Thyroid gland (tissue), 4 donors: ENCODE measurements at regions not wholly inside any gene's neighbourhood (a gene's known extent, or its start where the extent isn't known, plus 50 kb on each side); places are given as distances from the start of the nearest gene placed in this dataset.

Experiments
- CTCF ChIP-seq, 6 experiments: fragments of 200-600 bp in 3 of 6; fragments of 450-650 bp in 3 of 6; sonication (generic) in 3 of 6; IDR thresholded peaks; one replicate each; pipeline ENCODE4 v1.5.1; 2016 to 2019; ENCODE audit warnings: antibody characterized with exemption in 6 of 6, mild to moderate bottlenecking in 2 of 6, inconsistent platforms in 1 of 6, moderate library complexity in 1 of 6
- POLR2A ChIP-seq, 2 donors: fragments of 450-650 bp; IDR thresholded peaks; one replicate each; pipeline ENCODE4 v1.6.1; 2017; ENCODE audit warnings: antibody characterized with exemption in 2 of 2, mild to moderate bottlenecking in 2 of 2, moderate library complexity in 1 of 2

GRCh38 chr1:234885601-234886000 lies 243.0 kb downstream of the TOMM20 start:
- TF ChIP-seq POLR2A (IDR thresholded peaks at IDR 0.05) = no peak
- TF ChIP-seq CTCF (IDR thresholded peaks at IDR 0.05) = no peak
